Astrocyte of the spinal cord (primary cell): ENCODE measurements at regions not wholly inside any gene's neighbourhood (a gene's known extent, or its start where the extent isn't known, plus 50 kb on each side); places are given as distances from the start of the nearest gene placed in this dataset.
"Not testable (repeated sequence)": the region's sequence is repeated elsewhere in the genome, so short reads cannot be mapped to it uniquely, and the experiment has no call there.

Source experiments
- DNase-seq: peaks from one replicate; pipeline ENCODE4 v3.0.0; 2011; ENCODE audit warnings: low read depth, low spot score
- H3K4me3 ChIP-seq: 2 replicates; pipeline ENCODE4 v1.5.1; 2011; ENCODE audit warnings: low read depth, mild to moderate bottlenecking, low read length, moderate library complexity
- CTCF ChIP-seq: IDR thresholded peaks from 2 replicates; pipeline ENCODE4 v1.5.1; 2012; ENCODE audit warnings: low read depth, mild to moderate bottlenecking, low read length, inconsistent platforms
- in situ Hi-C: cut with HindIII; loops from 2 replicates; pipeline ENCODE4 v1.10.0; 2017; ENCODE audit warnings: low sequenced_read_pairs

GRCh38 chr16:76121636-76122035, 155.6 kb upstream of the CNTNAP4 start:
- H3K4me3 ChIP-seq, result no peak overlapping the region
- no peak for TF ChIP-seq CTCF
- DNase-seq, result no peak
- in situ Hi-C loops, result no loop called here

DNA sequence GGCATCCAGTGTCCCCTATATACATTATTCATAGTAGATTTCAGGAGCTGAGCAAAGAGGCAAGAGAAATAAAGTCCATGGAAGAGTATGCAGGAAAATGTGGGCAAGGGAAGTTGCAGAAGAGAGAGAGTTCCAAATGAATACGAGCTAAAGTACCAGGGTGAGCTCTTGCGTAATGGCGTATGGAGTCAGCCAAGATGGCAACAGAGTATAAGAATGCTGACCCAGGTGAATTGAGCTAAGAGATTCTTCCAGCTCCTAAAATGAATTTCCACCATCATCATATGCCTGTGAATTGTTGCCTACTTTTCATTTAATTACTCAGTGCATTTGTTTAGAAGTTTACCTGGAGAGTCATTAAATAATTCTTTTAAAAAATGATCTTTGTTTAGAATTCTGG, 153.2 kb upstream of the CNTNAP4 start:
- DNase-seq, result no peak
- H3K4me3 ChIP-seq, result no peak overlapping the region
- TF ChIP-seq CTCF, result no peak
- in situ Hi-C loops, result no loop called here

DNA sequence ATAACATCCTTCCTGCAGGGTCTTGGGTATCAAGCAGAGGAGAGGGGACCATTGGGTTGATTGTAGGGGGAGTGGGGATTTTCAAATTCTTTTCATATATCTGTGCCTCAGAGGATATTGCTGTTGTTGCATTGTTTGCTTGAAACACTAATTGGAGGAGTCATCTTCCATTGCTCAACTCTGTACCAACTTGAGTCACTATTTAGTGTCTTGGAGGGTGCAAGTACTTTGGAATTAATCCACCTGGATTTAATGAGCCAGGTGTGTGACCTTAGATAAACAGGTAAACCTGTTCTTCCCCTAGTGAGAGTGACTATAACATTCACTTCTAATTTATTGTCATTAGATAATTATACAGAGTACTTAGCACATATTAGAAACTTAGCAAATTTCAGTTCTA, 151.3 kb upstream of the CNTNAP4 start:
- H3K4me3 ChIP-seq, result no peak overlapping the region
- no peak for DNase-seq
- no peak for TF ChIP-seq CTCF
- in situ Hi-C loops, result no loop called here

DNA sequence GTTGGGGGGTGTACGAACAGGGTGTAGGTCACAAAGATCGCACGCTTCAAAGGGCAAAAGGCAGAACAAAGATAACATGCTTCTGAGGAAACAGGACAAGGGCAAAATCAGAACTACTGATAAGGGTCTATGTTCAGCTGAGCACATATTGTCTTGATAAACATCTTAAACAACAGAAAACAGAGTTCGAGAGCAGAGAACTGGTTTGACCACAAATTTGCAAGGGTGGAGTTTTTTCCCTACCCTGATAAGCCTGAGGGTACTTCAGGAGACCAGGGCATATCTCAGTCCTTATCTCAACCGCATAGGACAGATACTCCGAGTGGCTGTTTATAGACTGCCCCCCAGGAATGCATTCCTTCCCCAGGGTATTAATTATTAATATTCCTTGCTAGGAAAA, 139.1 kb upstream of the CNTNAP4 start:
- H3K4me3 ChIP-seq, in situ Hi-C loops, DNase-seq: not testable (repeated sequence)

- no peak for DNase-seq
- in situ Hi-C loops, result no loop called here
- no peak for TF ChIP-seq CTCF
- H3K4me3 ChIP-seq, result no peak overlapping the region
Observed at GRCh38 chr16:76157629-76158028, 119.6 kb upstream of the CNTNAP4 start.

GRCh38 chr16:76162046-76162445, 115.2 kb upstream of the CNTNAP4 start:
- no peak for TF ChIP-seq CTCF
- no peak overlapping the region for H3K4me3 ChIP-seq
- in situ Hi-C loops, result no loop called here
- DNase-seq, result no peak

- DNase-seq, result no peak
- TF ChIP-seq CTCF, result no peak
- in situ Hi-C loops, result no loop called here
Observed at GRCh38 chr16:76164970-76165558, 112.1 kb upstream of the CNTNAP4 start.

More at GRCh38 chr16:76164970-76165558, 112.1 kb upstream of the CNTNAP4 start:
- no peak overlapping the region for H3K4me3 ChIP-seq
